ENCODE measurements at regions not wholly inside any gene's neighbourhood (a gene's known extent, or its start where the extent isn't known, plus 50 kb on each side); places are given as distances from the start of the nearest gene placed in this dataset.

- Histone ChIP-seq H3K27me3 (replicated peaks; ENCODE audit: insufficient read depth) (no peaks in the 10 kb centered on the region), H3K27ac (no peak overlapping the region), H3K4me1 (replicated peaks) (no peaks in the 10 kb centered on the region), H3K4me3 (no peak overlapping the region), H3K36me3 (no peaks in the 10 kb centered on the region), H3K9me3 (no peaks in the 10 kb centered on the region)
- TF ChIP-seq CTCF (IDR thresholded peaks at IDR 0.05) (no peak), POLR2A (IDR thresholded peaks at IDR 0.05) (no peak)
- 94% methylated on average over 3 of the region's 3 CpGs for WGBS
- intact Hi-C loops (cut with DNase I): loop anchor here (5.0 kb wide), 1 partner anchor 92 kb away; no protein-coding TSS in a partner anchor
- DNase-seq (ENCODE audit: low spot score): no peak
Measured at GRCh38 chr2:215620528-215620927, 184.7 kb upstream of the FN1 start.

DNA sequence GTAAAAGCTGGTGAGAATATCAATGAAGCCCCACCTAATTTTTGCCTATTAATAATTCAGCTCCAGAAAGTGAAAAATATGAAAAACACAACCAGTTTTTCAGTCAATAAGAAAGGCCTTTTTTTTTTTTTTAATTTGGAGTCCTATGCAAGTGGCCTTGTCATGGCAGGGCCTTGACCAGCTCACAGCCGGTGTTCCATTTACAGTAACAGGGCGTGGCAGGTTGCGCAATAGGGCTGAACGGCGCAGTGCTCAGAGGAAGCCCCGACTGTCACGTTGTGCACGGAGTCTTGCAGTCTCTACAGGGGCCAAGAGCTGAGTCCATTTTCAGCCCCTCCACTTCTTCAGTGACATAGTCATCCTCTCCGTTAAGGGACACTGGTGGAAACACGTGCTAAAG is 184.1 kb upstream of the FN1 start:
- intact Hi-C loops (cut with DNase I): loop anchor here (5.0 to 10.0 kb wide), 2 partner anchors 92 to 165 kb away; no protein-coding TSS in a partner anchor
- H3K4me1 ChIP-seq (replicated peaks): no peaks in the 10 kb centered on the region
- no peak overlapping the region for H3K27ac ChIP-seq
- 71% methylated on average over 10 of the region's 10 CpGs for WGBS
- H3K9me3 ChIP-seq: no peaks in the 10 kb centered on the region
- no peaks in the 10 kb centered on the region for H3K27me3 ChIP-seq (replicated peaks; ENCODE audit: insufficient read depth)
- TF ChIP-seq CTCF (IDR thresholded peaks at IDR 0.05): no peak
- no peak for TF ChIP-seq POLR2AphosphoS5 (IDR thresholded peaks at IDR 0.05)
- no peak for TF ChIP-seq POLR2A (IDR thresholded peaks at IDR 0.05)
- no peaks in the 10 kb centered on the region for H3K36me3 ChIP-seq
- no peak for DNase-seq (ENCODE audit: low spot score)
- no peak overlapping the region for H3K4me3 ChIP-seq

GRCh38 chr2:215619022-215619958 is 183.4 kb upstream of the FN1 start:
- intact Hi-C loops (cut with DNase I): loop anchor here (10.0 kb wide), 1 partner anchor 166 kb away; no protein-coding TSS in a partner anchor
- Histone ChIP-seq H3K27ac (no peak overlapping the region), H3K36me3 (no peaks in the 10 kb centered on the region), H3K27me3 (replicated peaks; ENCODE audit: insufficient read depth) (no peaks in the 10 kb centered on the region), H3K4me3 (no peak overlapping the region), H3K9me3 (no peaks in the 10 kb centered on the region), H3K4me1 (replicated peaks) (no peaks in the 10 kb centered on the region)
- TF ChIP-seq POLR2AphosphoS5 (IDR thresholded peaks at IDR 0.05) (no peak), POLR2A (IDR thresholded peaks at IDR 0.05) (no peak), CTCF (IDR thresholded peaks at IDR 0.05) (no peak)
- WGBS: 8% methylated on average over 14 of the region's 14 CpGs
- no peak for DNase-seq (ENCODE audit: low spot score)

DNA sequence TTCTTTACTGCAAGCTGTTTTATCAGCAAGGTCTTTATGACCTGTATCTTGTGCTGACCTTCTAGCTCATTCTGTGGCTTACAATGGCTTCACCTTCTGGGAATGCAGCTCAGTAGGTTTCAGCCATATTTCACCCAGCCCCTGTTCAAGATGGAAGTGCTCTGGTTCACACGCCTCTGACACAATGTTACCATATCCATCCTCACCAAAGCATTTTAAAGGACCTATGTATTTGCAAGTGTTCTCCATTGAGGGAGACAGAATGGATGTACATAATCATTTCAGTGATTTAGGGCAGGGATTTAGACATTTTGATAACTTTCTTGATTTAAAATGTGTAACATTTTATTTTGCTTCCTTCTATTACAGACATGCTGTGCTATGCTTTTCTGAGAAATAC is 182.3 kb upstream of the FN1 start:
- TF ChIP-seq POLR2AphosphoS5 (IDR thresholded peaks at IDR 0.05): no peak
- no peak for TF ChIP-seq POLR2A (IDR thresholded peaks at IDR 0.05)
- TF ChIP-seq CTCF (IDR thresholded peaks at IDR 0.05): no peak
- DNase-seq (ENCODE audit: low spot score): no peak
- Histone ChIP-seq H3K27me3 (replicated peaks; ENCODE audit: insufficient read depth) (no peaks in the 10 kb centered on the region), H3K4me1 (replicated peaks) (no peaks in the 10 kb centered on the region), H3K27ac (no peak overlapping the region), H3K4me3 (no peak overlapping the region), H3K9me3 (no peaks in the 10 kb centered on the region), H3K36me3 (no peaks in the 10 kb centered on the region)
- intact Hi-C loops (cut with DNase I): loop anchor here (10.0 kb wide), 1 partner anchor 167 kb away; no protein-coding TSS in a partner anchor
- 100% methylated on average over 1 of the region's 1 CpG for WGBS
